Astrocyte of the hippocampus (primary cell): ENCODE measurements at regions not wholly inside any gene's neighbourhood (a gene's known extent, or its start where the extent isn't known, plus 50 kb on each side); places are given as distances from the start of the nearest gene placed in this dataset.

Source experiments
- DNase-seq: peaks from one replicate; pipeline ENCODE4 v3.0.0; 2011; ENCODE audit warnings: low read depth, low spot score

GRCh38 chr6:105850261-105851112 lies 235.6 kb upstream of the PRDM1 start:
- no peak for DNase-seq

GRCh38 chr6:105849746-105850145 lies 236.4 kb upstream of the PRDM1 start:
- peak; percentile 31 for DNase-seq

- DNase-seq: no peak
Observed at GRCh38 chr6:105847433-105847832, 238.7 kb upstream of the PRDM1 start.

- DNase-seq: no peak
Observed at GRCh38 chr6:105844275-105844883, 241.8 kb upstream of the PRDM1 start.

GRCh38 chr6:105839266-105839665 lies 246.9 kb upstream of the PRDM1 start:
- no peak for DNase-seq

GRCh38 chr6:105838171-105838570 lies 248.0 kb upstream of the PRDM1 start:
- no peak for DNase-seq

- no peak for DNase-seq
Observed at GRCh38 chr6:105836889-105837288, 249.2 kb upstream of the PRDM1 start.

GRCh38 chr6:105836379-105836778 lies 249.8 kb upstream of the PRDM1 start:
- no peak for DNase-seq

GRCh38 chr6:105835373-105835772 lies 250.8 kb upstream of the PRDM1 start:
- peak; percentile 40 for DNase-seq

- DNase-seq: no peak
Observed at GRCh38 chr6:105833959-105834947, 251.9 kb upstream of the PRDM1 start.

- DNase-seq: no peak
Observed at GRCh38 chr6:105832313-105832761, 253.8 kb upstream of the PRDM1 start.

GRCh38 chr6:105831311-105832097 lies 254.6 kb upstream of the PRDM1 start:
- DNase-seq: no peak

- DNase-seq: no peak
Observed at GRCh38 chr6:105825210-105825609, 260.9 kb upstream of the PRDM1 start.

GRCh38 chr6:105824732-105825131 lies 261.4 kb upstream of the PRDM1 start:
- no peak for DNase-seq

- no peak for DNase-seq
Observed at GRCh38 chr6:105821777-105822176, 264.4 kb upstream of the PRDM1 start.

GRCh38 chr6:105821027-105821426 lies 265.1 kb upstream of the PRDM1 start:
- no peak for DNase-seq

GRCh38 chr6:105819745-105820144 lies 266.4 kb upstream of the PRDM1 start:
- DNase-seq: no peak

- DNase-seq: no peak
Observed at GRCh38 chr6:105818505-105818904, 267.6 kb upstream of the PRDM1 start.

GRCh38 chr6:105817961-105818360 lies 268.2 kb upstream of the PRDM1 start:
- DNase-seq: no peak

GRCh38 chr6:105817370-105817769 lies 268.8 kb upstream of the PRDM1 start:
- peak; percentile 16 for DNase-seq

- DNase-seq: no peak
Observed at GRCh38 chr6:105816847-105817246, 269.3 kb upstream of the PRDM1 start.
